ENCODE measurements at regions not wholly inside any gene's neighbourhood (a gene's known extent, or its start where the extent isn't known, plus 50 kb on each side); places are given as distances from the start of the nearest gene placed in this dataset.

- H3K27me3 ChIP-seq = no peaks in the 10 kb centered on the region
- TF ChIP-seq POLR2AphosphoS5 (IDR thresholded peaks at IDR 0.05) (no peak), EP300 (IDR thresholded peaks at IDR 0.05) (no peak), CTCF (IDR thresholded peaks at IDR 0.05) (no peak), POLR2A (IDR thresholded peaks at IDR 0.05) (no peak)
- no peak for DNase-seq
- intact Hi-C loops (cut with DNase I) = no loop called here
- no peak overlapping the region for H3K27ac ChIP-seq
- no peaks in the 10 kb centered on the region for H3K36me3 ChIP-seq
- WGBS, 2 donors = 55 to 86% methylated on average over 1 of the region's 1 CpG
- no peaks in the 10 kb centered on the region for H3K9me3 ChIP-seq
- H3K4me1 ChIP-seq = no peaks in the 10 kb centered on the region
- H3K4me3 ChIP-seq = no peak overlapping the region
Measured at GRCh38 chr9:28888806-28889205, 1315.5 kb upstream of the C9orf72 start.

- TF ChIP-seq CTCF (IDR thresholded peaks at IDR 0.05) (no peak), EP300 (IDR thresholded peaks at IDR 0.05) (no peak), POLR2AphosphoS5 (IDR thresholded peaks at IDR 0.05) (no peak), POLR2A (IDR thresholded peaks at IDR 0.05) (no peak)
- H3K36me3 ChIP-seq = no peaks in the 10 kb centered on the region
- intact Hi-C loops (cut with DNase I) = no loop called here
- no peaks in the 10 kb centered on the region for H3K9me3 ChIP-seq
- no peak overlapping the region for H3K4me3 ChIP-seq
- no peak for DNase-seq
- no peak overlapping the region for H3K27ac ChIP-seq
- whole genome bisulfite sequencing, 2 donors = 74 to 80% methylated on average over 1 of the region's 1 CpG
- H3K4me1 ChIP-seq = no peaks in the 10 kb centered on the region
- H3K27me3 ChIP-seq = no peaks in the 10 kb centered on the region
Measured at GRCh38 chr9:28892538-28892937, 1319.3 kb upstream of the C9orf72 start.

GRCh38 chr9:28899267-28899666, 1326.0 kb upstream of the C9orf72 start:
- Histone ChIP-seq H3K4me1 (no peaks in the 10 kb centered on the region), H3K27ac (no peak overlapping the region), H3K36me3 (no peaks in the 10 kb centered on the region), H3K27me3 (no peaks in the 10 kb centered on the region), H3K4me3 (no peak overlapping the region), H3K9me3 (peaks cover 0 to 3% (median 0%) of the 10 kb centered on the region in 4 donors)
- TF ChIP-seq POLR2A (IDR thresholded peaks at IDR 0.05) (no peak), POLR2AphosphoS5 (IDR thresholded peaks at IDR 0.05) (no peak), CTCF (IDR thresholded peaks at IDR 0.05) (no peak), EP300 (IDR thresholded peaks at IDR 0.05) (no peak)
- DNase-seq = no peak
- intact Hi-C loops (cut with DNase I) = no loop called here

GRCh38 chr9:28899926-28900325, 1326.6 kb upstream of the C9orf72 start:
- Histone ChIP-seq H3K4me3 (no peak overlapping the region), H3K27me3 (no peaks in the 10 kb centered on the region), H3K4me1 (no peaks in the 10 kb centered on the region), H3K36me3 (no peaks in the 10 kb centered on the region), H3K27ac (no peak overlapping the region), H3K9me3 (peaks cover 0 to 3% (median 0%) of the 10 kb centered on the region in 4 donors)
- 70 to 81% methylated on average over 6 of the region's 6 CpGs for WGBS, 2 donors
- DNase-seq = no peak
- intact Hi-C loops (cut with DNase I) = no loop called here
- TF ChIP-seq CTCF (IDR thresholded peaks at IDR 0.05) = no peak
- no peak for TF ChIP-seq POLR2AphosphoS5 (IDR thresholded peaks at IDR 0.05)

DNA sequence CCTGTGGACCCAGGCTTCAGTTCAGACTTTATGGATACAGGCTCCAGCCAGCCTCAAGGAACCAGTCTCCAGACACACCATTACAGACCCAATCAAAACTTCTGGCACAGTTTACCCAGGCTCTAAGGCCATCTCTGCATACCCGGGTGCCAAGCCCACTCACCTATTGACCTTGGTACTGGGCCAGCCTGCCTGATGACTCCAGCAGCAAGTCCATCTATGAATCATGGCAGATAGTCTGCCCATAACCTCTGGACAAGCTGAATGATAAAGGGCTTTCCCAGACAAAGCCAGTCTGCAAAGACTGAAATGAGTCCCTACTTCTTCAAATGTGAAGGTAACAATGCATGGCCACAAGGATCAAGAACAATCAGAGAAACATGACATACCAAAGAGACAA, 1327.1 kb upstream of the C9orf72 start:
- no peak for DNase-seq
- H3K9me3 ChIP-seq = peaks cover 0 to 3% (median 0%) of the 10 kb centered on the region in 4 donors
- no peaks in the 10 kb centered on the region for H3K4me1 ChIP-seq
- H3K27ac ChIP-seq = no peak overlapping the region
- no peaks in the 10 kb centered on the region for H3K36me3 ChIP-seq
- WGBS, 2 donors = 79 to 80% methylated on average over 1 of the region's 1 CpG
- H3K27me3 ChIP-seq = no peaks in the 10 kb centered on the region
- TF ChIP-seq POLR2A (IDR thresholded peaks at IDR 0.05) (no peak), POLR2AphosphoS5 (IDR thresholded peaks at IDR 0.05) (no peak), EP300 (IDR thresholded peaks at IDR 0.05) (no peak), CTCF (IDR thresholded peaks at IDR 0.05) (no peak)
- no peak overlapping the region for H3K4me3 ChIP-seq
- intact Hi-C loops (cut with DNase I) = no loop called here

Measured in sigmoid colon (tissue), 6 donors.